Urothelium cell line (cell line): ENCODE measurements at regions not wholly inside any gene's neighbourhood (a gene's known extent, or its start where the extent isn't known, plus 50 kb on each side); places are given as distances from the start of the nearest gene placed in this dataset.

ENCODE experiments used
- DNase-seq: peaks from one replicate; pipeline ENCODE4 v3.0.0; 2011; ENCODE audit warnings: low spot score, mixed read lengths
- FAIRE-seq: peaks from 2 replicates; lab custom pipeline; 2011; peaks lifted over from hg19 to GRCh38; lab: Jason Lieb, UNC

DNA sequence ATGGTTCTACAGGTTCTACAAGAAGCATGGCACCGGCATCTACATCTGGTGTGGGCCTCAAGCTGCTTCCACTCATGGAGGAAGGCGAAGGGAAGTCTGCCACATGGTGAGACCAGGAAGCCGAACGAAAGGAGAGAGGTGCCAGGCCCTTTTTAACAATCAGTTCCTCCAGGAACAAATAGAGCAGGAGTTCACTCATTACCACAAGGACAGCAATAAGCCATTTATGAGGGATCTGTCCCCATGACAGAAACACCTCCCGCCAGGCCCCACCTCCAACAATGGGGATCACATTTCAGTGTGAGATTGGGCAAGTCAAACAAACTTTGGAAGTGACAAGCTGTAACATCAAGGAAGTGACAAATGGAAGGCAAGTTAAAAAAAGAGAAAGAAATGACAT, 95.5 kb upstream of the PTPN3 start:
- FAIRE-seq (no peak), DNase-seq (no peak)

GRCh38 chr9:109597496-109597895, 99.4 kb upstream of the PTPN3 start:
- no peak for FAIRE-seq

GRCh38 chr9:109599131-109599530, 101.0 kb upstream of the PTPN3 start:
- DNase-seq (no peak), FAIRE-seq (no peak)

More at GRCh38 chr9:109597496-109597895, 99.4 kb upstream of the PTPN3 start:
- no peak for DNase-seq

DNA sequence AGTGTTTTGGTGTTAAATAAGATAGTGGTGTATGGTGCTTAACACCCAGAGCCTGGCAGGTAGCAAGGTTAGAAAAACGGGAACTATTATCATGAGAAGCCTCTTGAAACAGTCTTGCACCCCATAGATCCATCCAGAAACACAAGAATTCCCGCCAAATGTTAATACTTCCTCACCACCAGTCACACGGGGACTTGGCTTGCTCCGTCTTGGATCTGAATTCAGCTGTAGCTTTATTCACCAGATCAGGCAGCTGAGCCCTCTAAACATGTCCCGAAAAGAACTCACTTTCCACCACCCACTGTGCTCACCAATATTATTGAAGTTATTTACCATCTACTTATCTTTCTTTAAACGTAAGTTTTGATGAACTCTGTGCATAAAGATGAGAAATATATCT, 101.6 kb upstream of the PTPN3 start:
- DNase-seq (no peak), FAIRE-seq (no peak)

- FAIRE-seq (no peak), DNase-seq (peak; percentile 64)
These were observed 102.0 kb upstream of the PTPN3 start for GRCh38 chr9:109600142-109600541.

- DNase-seq, result no peak
- FAIRE-seq, result no peak
These were observed 103.1 kb upstream of the PTPN3 start for GRCh38 chr9:109601181-109601580.

- FAIRE-seq, result no peak
- DNase-seq, result no peak
These were observed 104.9 kb upstream of the PTPN3 start for GRCh38 chr9:109602987-109603386.

GRCh38 chr9:109604131-109604530, 106.0 kb upstream of the PTPN3 start:
- DNase-seq, result no peak
- FAIRE-seq, result no peak

- no peak for DNase-seq
- FAIRE-seq, result no peak
These were observed 106.7 kb upstream of the PTPN3 start for GRCh38 chr9:109604781-109605180.

DNA sequence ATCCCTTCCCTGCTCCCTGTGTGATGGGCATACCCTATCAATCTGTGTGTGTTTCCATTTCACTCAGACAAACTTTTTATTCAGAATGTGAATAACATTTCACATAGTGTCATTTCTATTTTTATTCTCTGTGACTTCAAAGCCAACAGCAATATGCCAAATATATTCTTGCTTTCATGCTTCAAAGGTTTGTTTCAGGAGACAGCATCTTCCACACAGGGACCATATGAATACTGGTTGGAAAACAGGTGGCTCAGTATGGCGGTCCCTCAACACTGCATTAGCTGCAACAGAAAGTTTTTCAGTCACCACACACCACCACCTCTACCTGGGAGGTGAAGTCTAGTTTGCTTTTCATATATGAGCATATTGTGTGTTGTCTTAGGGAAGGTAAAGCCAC, 111.0 kb upstream of the PTPN3 start:
- no peak for FAIRE-seq

GRCh38 chr9:109616571-109617120, 118.5 kb upstream of the PTPN3 start:
- DNase-seq (no peak), FAIRE-seq (no peak)

More for the DNA sequence above, 111.0 kb upstream of the PTPN3 start:
- DNase-seq, result no peak

GRCh38 chr9:109619310-109619709, 121.2 kb upstream of the PTPN3 start:
- no peak for DNase-seq
- no peak for FAIRE-seq

DNA sequence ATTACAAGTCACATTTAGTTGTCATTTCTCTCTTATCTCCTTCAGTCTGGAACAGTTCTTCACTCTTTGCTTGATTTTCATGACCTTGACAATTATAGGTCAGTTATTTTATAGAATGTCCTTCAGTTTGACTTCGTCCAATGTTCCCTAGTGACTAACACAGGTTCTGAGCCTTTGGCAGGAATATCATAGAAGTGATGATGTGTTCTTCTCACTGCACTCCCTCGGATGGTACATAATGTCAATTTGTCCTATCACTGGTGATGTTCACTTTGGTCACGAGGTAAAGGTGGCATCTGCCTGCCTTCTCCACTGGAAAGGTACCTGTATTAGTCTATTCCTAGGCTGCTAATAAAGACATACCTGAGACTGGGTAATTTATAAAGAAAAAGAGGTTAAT, 126.0 kb upstream of the PTPN3 start:
- DNase-seq, result no peak
- no peak for FAIRE-seq

GRCh38 chr9:109624896-109625295, 126.8 kb upstream of the PTPN3 start:
- DNase-seq (no peak), FAIRE-seq (no peak)

- FAIRE-seq (no peak), DNase-seq (no peak)
These were observed 128.9 kb upstream of the PTPN3 start for GRCh38 chr9:109627042-109627441.

DNA sequence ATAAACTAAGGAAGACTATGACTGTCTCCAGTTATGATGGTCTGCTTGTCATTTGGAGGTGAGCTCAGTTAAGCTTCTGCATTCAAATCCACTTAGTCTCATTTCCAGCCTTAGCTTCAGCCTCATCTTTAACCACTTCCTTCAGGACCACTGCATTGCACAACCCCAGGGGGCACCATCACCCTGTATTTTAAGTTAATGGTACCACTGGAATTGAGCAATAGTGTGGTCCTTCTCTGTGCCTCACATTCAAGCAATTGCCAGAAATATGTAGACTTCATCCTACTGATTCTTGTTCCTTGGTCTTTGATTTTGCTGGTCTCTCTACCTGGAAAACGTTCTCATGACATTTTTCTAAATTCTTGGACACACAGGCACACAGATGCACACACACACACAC, 131.5 kb upstream of the PTPN3 start:
- FAIRE-seq (no peak), DNase-seq (no peak)

- FAIRE-seq (no peak), DNase-seq (no peak)
These were observed 134.7 kb upstream of the PTPN3 start for GRCh38 chr9:109632817-109633216.

- DNase-seq (peak; percentile 73), FAIRE-seq (no peak)
These were observed 140.1 kb upstream of the PALM2AKAP2 start for GRCh38 chr9:109639674-109640579.

- FAIRE-seq (no peak), DNase-seq (peak; percentile 52)
These were observed 139.2 kb upstream of the PALM2AKAP2 start for GRCh38 chr9:109640580-109641371.

DNA sequence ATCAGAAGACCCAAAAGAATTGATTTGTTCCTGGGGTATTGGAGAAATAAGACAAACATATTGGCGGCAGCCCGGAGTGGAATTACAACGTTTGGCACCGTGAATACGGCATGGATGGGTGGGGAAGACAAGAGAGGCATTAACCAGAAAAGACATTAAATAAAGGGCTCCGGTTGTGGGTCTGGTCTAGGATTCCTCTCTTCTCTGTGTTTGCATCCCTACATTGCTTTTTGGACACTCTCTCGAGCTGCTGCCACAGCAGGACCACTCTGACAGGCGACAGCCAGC, 138.7 kb upstream of the PALM2AKAP2 start:
- DNase-seq (no peak), FAIRE-seq (no peak)

DNA sequence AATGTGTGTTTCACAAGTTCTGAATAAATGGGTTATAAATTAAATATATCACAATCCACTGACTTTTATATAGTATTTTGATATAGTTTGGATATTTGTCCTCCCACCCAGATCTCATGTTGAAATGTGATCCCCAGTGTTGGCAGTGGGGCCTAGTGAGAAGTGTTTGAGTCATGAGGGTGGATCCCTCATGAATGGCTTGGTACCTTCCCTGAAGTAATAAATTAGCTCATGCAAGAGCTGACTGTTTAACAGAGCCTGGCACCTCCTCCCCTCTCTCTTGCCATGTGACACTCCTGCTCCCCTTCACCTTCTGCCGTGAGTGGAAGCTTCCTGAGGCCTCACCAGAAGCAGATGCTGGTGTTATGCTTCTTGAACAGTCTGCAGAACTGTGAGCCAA, 127.9 kb upstream of the PALM2AKAP2 start:
- FAIRE-seq, result no peak
- DNase-seq, result no peak

DNA sequence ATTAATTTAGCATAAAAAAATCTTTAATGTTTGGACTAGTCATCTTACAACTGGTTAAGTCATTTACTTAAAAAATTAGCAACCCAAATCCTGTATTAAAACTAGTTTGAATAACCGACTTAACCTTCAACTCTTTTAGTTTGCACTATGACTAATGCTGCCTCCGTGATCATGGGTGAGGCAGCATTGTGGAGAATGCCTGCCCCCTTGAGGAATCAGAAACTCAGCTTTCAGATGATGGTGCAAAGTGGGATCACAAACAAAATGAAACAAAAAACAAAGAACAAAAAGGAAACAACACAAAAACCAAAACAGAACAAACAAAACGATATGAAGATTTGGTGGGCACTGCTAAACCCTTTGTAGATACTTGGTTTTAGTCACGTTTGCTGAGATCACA, 127.0 kb upstream of the PALM2AKAP2 start:
- FAIRE-seq (no peak), DNase-seq (peak; percentile 56)
